HG03280 (cell line): ENCODE measurements at regions not wholly inside any gene's neighbourhood (a gene's known extent, or its start where the extent isn't known, plus 50 kb on each side); places are given as distances from the start of the nearest gene placed in this dataset.

Experiments used
- ATAC-seq: cut with Tn5 transposase; IDR thresholded peaks from one replicate; pipeline ENCODE4 v1.9.1; 2021; ENCODE audit warnings: mild to moderate bottlenecking, moderate library complexity; ENCODE audit not compliant: unreplicated experiment

DNA sequence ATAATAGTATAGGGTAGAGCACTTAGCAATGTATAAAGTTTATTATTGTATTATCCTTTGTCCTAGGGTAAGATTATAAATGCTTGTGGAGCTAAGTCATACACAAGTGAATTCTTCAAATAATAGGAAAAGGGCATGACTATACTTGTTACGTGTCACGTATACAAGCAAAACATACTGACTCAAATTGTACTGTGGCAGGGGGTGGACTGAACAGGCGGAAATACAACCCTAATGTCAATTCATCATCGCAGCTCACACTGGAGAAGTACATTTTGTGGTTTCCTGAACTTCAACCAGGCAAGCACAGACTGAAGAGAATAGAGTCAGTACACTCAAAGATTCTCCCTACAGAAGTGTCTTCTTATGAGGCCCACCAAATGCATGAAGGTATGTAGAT is 201.0 kb downstream of the MBD2 start:
- no peak for ATAC-seq

GRCh38 chr18:54020966-54021365 is 203.5 kb downstream of the MBD2 start:
- ATAC-seq, result no peak

DNA sequence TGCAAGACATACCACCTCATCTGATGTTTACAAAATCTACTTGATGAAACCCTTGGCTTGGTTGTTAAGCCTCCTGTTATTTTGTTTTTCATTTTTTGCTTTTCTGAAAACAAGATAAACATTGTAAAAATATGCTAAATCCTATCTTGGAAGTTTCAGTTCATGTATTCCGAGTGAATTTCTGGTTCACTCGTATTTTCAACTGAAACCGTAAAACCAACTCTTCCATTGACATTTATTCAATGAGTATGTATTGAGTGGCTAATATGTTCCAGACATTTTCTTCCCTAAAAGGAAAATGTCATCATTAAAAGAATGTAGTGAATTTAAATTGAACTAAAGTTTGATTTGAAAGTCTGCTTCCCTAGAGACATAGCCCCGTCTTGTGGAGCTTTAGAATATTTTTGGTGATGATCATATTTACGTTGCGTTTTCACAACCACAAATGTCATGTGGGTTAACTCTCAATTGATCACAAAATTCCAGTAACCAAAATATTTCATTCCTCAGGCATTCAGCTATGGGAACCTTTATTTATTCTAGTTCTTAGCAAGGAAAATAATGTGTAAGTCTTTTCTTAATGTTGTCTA is 204.2 kb downstream of the MBD2 start:
- ATAC-seq, result no peak

- ATAC-seq, result no peak
Measured at GRCh38 chr18:54019641-54020040, 204.8 kb downstream of the MBD2 start.

DNA sequence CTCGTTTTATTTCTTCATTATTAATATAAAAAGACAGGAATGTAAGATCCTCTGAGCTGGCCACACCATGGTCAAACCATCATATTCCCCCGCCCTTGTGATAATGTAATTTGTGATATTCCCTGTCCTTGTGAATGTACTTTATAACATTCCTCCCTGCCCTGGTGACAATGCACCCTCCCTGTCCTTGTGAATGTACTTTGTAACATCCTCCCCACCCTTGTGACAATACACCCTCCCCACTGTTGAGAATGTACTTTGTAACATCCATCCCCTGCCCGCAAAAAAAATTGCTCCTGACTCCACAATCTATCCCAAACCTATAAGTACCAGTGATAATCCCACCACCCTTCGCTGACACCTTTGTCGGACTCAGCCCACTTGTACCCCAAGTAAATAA is 211.0 kb downstream of the MBD2 start:
- ATAC-seq, result no peak

GRCh38 chr18:54004828-54005227 is 219.6 kb downstream of the MBD2 start:
- no peak for ATAC-seq

DNA sequence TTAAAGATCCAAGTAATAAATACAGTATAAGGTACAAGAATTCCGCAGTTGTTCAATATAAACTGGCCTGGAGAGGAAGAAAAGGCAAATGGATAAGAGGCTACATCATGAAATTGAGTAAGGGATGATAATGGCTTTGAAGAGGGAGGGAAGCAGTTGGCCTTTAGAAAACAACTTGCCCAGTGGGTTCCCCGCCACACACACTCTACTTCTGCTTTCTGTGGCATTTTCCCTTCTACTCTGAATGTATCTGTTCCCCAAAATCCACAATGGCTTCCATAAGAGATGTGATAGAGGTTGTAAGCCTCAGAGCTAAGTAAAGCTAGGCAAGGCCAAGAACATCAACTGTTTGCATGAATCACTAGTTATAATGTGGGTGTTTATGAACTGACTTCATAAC is 221.3 kb downstream of the MBD2 start:
- no peak for ATAC-seq

DNA sequence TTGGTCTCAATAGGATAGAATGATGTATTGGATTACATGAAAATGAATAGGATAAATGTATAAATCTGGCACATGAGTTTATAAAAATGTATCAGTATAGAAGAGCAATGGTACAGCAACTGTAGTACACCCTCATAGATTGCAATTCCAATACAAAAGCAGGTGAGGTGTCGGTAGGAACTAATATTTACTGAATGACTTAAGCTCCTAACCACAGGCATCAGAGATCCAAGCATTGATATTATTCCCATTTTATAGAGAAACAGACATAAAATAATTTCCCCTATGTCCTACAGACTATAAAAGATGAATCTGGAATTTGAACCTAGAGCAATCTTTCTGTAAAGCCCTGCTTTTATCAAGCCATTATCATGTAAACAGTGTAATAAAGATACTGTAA is 227.4 kb downstream of the MBD2 start:
- ATAC-seq, result no peak

DNA sequence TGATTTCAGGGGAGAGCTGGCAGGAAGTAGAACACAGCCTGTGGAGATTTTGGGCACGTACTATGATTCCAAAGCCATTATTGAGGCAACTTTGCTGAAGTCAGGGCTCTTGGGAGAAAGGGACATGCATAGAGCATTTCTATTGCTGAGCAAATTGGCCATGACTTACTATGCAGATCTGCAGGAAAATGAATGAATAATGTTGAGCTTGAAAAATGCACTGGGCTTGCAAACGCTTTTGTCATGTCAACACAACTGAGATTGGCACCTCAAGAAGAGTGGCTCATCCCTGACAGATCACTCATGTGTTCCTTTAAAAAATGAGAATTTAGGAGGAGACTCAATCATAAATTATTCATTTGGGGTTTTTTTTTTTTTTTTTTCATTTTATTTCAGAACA is 230.5 kb downstream of the MBD2 start:
- no peak for ATAC-seq

DNA sequence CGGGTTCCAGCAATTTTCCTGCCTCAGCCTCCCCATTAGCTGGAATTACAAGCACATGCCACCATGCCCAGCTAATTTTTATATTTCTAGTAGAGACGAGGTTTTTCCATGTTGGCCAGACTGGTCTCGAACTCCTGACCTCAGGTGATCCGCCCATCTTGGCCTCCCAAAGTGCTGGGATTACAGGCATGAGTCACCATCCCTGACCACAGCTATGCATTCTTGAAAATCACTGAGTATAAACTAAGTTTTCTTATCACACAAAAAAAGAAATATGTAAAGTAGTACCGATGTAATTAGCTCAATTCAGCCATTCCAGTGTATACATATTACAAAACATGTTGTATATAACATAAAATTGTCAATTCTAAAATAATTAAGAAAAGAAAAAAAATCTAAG is 232.7 kb downstream of the MBD2 start:
- ATAC-seq, result no peak

GRCh38 chr18:53991202-53991601 is 233.3 kb downstream of the MBD2 start:
- ATAC-seq, result no peak

GRCh38 chr18:53990485-53990884 is 234.0 kb downstream of the MBD2 start:
- ATAC-seq, result no peak

GRCh38 chr18:53984021-53984420 is 240.4 kb downstream of the MBD2 start:
- ATAC-seq, result no peak

DNA sequence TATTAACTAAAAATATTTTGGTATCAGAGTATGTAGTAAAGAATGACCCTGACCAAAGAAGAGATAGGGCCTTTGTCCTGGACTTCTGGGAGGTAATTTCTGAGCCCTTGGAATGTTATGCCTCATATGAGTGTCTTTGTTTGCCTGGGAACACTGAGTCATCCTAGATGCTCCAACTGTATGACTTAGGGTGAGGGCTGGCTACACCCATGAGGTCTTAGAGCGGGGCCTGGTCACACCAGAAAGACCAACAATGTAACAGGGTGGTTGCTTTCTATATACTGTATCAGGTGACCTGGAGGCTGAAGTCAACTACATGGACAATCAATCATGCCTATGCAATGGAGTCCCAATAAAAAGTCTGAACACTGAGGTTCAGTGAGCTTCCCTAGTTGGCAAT is 253.1 kb downstream of the MBD2 start:
- ATAC-seq, result no peak

- ATAC-seq, result peak; percentile 68
Measured at GRCh38 chr18:53952700-53953099, 271.8 kb downstream of the MBD2 start.

DNA sequence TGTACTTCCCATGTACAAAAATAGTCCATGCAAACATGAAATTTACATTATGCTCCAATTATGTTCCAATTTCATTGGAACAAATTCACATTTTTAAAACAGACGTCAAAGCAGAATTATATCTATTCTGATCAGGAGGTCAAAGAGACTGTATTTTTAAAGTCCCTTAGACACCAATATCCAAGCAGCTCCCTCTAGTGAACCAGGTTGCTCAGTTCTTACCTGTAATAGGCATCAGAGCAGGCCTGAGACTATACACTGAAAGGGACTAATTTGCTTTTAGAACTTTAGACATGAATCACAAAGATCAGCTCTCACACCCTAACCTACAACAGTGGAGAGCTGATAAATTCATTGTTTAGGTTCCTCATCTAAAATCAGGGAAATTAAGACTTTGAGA is 273.9 kb downstream of the MBD2 start:
- ATAC-seq, result no peak

DNA sequence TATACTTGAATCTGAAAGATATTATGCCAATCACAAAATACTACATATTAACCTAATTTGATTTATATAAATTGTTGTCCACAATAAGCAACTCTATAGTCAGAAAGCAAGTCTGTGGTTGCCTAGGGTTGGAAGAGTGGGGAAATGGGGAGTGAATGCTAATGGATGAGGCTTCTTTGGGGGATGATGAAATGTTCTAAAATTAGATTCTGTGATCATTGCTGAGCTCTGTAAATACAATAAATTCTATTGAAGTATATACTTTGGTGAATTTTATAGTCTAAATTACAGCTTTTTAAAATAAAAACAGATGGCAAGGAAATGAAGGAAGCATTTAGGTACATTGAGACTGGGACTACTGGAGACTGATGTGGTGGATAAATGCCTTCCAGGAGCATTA is 275.5 kb downstream of the MBD2 start:
- ATAC-seq, result no peak

- ATAC-seq, result no peak
Measured at GRCh38 chr18:53947092-53947640, 277.3 kb downstream of the MBD2 start.

DNA sequence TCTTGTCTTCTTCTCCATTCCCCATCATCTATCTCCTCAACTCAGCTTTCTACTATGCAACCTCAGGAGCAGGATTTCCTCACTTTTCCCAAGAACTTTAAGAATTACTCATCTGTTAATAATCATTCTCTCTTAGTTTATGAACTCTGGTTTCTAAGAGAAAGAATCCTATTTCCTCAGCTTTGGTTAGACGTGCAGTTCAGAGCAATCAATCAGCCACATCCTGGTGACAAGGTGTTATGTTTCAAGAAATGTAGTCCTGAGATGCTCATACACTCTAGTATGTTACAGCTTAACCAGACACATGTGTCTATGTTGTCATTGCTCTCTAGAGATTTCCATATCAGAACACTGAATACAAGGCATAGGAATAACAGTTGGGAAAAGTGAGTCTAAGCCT is 277.9 kb downstream of the MBD2 start:
- no peak for ATAC-seq

DNA sequence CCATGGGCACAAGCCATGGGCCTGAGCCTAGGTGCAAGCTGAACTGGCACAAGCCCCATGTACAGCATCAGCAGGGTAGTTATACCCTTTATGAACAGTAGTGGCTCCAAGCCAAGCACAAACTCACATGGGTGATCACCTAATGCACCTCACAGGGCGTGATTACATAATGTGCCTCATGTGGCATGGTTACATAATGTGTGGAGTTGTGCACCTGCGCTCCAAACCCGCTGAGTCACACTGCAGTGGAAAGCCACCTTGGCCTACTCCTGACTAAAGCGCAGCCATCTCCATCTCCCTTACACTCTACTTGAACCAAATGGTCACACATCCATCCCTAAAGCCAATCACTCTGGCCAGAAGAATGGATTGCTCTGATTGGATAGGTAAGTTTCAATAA is 279.7 kb downstream of the MBD2 start:
- no peak for ATAC-seq

- no peak for ATAC-seq
Measured at GRCh38 chr18:53943326-53943860, 281.1 kb downstream of the MBD2 start.

DNA sequence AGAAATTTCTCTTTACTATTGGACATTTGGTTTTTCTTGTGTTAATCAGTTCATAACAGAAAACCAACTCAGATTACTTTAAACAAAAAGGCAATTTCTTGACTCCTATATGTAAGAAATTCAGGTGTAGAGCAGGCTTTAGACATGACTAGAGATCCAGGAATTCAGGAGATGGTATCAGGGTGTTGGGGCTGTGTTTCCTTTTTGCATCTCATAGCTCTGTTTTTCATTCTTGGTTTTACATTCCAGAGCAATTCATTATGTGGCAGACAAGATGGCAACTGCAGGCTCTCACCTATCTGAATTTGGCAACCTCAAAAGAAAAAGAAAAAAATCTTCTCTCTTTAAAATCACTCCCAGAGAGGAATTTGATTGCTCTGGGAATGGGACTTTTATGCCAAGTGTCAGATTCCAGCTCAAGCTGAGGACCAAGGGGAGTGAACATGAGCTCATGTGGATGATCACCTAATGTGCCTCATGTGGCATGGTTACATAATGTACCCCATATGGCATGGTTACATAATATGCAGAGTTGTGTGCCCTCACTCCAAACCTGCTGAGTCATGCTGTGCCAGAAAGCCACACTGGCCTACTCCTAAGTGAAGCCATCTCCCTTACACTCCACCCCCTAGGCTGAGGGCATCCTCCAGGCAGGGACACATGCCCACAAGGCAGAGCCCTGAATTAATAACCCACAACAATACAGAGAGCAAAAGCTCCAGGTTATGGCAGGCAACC is 282.7 kb downstream of the MBD2 start:
- ATAC-seq, result no peak
